NB4 (cell line): ENCODE measurements at regions not wholly inside any gene's neighbourhood (a gene's known extent, or its start where the extent isn't known, plus 50 kb on each side); places are given as distances from the start of the nearest gene placed in this dataset.

Experiments
- CTCF ChIP-seq: IDR thresholded peaks from one replicate; pipeline ENCODE4 v1.5.1; 2012; ENCODE audit warnings: low read depth, low read length
- MAX ChIP-seq: IDR thresholded peaks from 2 replicates; pipeline ENCODE4 v1.6.1; 2011; ENCODE audit warnings: low read depth, low read length
- MYC ChIP-seq: IDR thresholded peaks from 2 replicates; pipeline ENCODE4 v1.6.1; 2011; ENCODE audit warnings: low read depth, low read length
- POLR2A ChIP-seq: IDR thresholded peaks from 2 replicates; pipeline ENCODE4 v1.6.1; 2011; ENCODE audit warnings: mild to moderate bottlenecking; ENCODE audit not compliant: insufficient read length; ENCODE audit errors: extremely low read depth

GRCh38 chr11:90722552-90723190, 499.8 kb upstream of the CHORDC1 start:
- TF ChIP-seq CTCF (no peak), POLR2A (no peak), MAX (no peak), MYC (no peak)
